PC-3 (cell line): ENCODE measurements at regions not wholly inside any gene's neighbourhood (a gene's known extent, or its start where the extent isn't known, plus 50 kb on each side); places are given as distances from the start of the nearest gene placed in this dataset.

ENCODE experiments used
- EZH2phosphoT487 ChIP-seq: fragments of 300-600 bp; sonication (generic); IDR thresholded peaks from 2 replicates; pipeline ENCODE4 v1.6.1; 2018; ENCODE audit warnings: mild to moderate bottlenecking, antibody characterized with exemption, low read length, borderline replicate concordance
- TF ChIP-seq, protein P1 (sequence below): fragments of 300-600 bp; sonication (generic); conservative IDR thresholded peaks from 2 replicates; pipeline ENCODE4 v1.5.1; 2017; ENCODE audit warnings: antibody characterized with exemption, low read depth, mild to moderate bottlenecking, low read length

DNA sequence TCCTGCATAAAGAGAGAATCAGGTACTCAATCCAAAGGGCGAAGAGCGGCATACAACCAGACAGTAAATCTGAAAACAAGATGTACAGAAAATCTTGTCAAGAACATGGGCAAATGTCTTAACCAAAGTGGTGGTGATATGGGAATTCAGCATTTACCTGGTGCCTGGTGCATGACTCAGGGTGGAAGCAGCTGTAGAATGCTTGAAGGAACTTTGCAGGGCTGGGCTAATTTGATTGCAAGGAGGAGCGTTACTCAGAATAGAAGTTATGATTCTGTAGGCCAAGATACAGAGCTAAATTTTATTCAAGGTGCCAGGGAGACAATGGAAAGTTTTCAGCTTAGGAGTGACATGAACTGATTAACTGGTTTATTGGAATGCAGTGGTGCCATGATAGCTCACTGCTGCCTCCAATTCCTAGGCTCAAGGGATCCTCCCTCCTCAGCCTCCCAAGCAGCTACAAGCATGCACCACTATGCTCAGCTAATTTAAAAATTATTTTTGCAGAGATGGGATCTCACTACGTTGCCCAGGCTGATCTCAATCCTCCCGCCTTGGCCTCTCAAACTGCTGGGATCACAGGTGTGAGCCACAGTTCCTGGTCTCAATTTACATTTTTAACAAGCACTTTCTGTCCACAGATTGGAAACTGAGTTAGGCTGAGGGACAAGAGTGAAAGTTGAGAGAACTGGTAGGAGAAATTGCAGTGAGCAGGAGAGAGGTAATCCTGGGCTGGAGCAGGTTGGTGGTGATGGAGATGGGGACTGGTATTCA lies 91.5 kb upstream of the TBC1D5 start:
- TF ChIP-seq, protein P1, sequence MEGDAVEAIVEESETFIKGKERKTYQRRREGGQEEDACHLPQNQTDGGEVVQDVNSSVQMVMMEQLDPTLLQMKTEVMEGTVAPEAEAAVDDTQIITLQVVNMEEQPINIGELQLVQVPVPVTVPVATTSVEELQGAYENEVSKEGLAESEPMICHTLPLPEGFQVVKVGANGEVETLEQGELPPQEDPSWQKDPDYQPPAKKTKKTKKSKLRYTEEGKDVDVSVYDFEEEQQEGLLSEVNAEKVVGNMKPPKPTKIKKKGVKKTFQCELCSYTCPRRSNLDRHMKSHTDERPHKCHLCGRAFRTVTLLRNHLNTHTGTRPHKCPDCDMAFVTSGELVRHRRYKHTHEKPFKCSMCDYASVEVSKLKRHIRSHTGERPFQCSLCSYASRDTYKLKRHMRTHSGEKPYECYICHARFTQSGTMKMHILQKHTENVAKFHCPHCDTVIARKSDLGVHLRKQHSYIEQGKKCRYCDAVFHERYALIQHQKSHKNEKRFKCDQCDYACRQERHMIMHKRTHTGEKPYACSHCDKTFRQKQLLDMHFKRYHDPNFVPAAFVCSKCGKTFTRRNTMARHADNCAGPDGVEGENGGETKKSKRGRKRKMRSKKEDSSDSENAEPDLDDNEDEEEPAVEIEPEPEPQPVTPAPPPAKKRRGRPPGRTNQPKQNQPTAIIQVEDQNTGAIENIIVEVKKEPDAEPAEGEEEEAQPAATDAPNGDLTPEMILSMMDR: no peak
- no peak for TF ChIP-seq EZH2phosphoT487
